ENCODE measurements at regions not wholly inside any gene's neighbourhood (a gene's known extent, or its start where the extent isn't known, plus 50 kb on each side); places are given as distances from the start of the nearest gene placed in this dataset.

DNA sequence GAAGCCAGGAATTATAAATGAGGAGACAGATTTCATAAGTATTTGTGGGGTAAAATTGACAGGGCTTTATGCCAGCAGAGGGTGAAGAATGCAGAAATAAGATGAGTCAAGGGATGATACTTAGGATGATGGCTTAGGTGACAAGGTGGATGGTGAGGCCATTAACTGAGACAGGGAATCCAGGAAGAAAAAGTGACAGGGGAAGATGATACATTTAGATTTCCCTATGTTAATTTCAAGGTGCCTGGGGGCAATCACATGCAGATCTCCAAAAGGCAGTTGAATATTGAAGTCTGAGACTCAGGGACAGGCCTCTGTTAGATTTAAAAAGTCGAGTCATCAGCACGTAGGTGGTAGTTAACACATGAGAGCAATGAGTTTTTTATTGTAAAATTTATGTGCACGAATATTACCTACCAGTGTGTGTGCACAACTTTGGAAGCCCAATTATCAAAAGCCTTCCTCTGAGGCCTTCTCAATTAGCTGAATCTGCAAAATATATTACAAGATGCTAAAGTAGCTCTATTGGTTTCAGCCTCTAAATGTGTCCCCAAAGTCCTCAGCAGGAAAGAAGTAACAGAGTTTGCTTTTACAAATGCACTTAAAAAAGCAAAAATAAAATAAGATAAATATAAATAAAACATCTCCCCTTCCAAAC lies 67.9 kb upstream of the CHL1 start:
- no peak overlapping the region for H3K27ac ChIP-seq (ENCODE audit: low read depth in 1 of 2, low read length in 2 of 2)
- H3K4me3 ChIP-seq (replicated peaks in 1 of 3; ENCODE audit: low read depth in 2 of 3, low read length in 3 of 3), result no peak overlapping the region
- H3K36me3 Mint-ChIP-seq, result no peaks in the 10 kb centered on the region
- intact Hi-C loops (cut with micrococcal nuclease), result no loop called here
- H3K27ac Mint-ChIP-seq, result no peak overlapping the region
- H3K79me2 ChIP-seq (ENCODE audit: insufficient read depth, low read length), result no peaks in the 10 kb centered on the region
- H3K9me3 Mint-ChIP-seq, result peaks cover 2 to 19% (median 4%) of the 10 kb centered on the region in 7 donors
- DNase-seq, result no peak
- no peaks in the 10 kb centered on the region for H3K36me3 ChIP-seq (replicated peaks in 1 of 2; ENCODE audit: control insufficient read depth in 1 of 2, insufficient read depth in 2 of 2, low read length in 2 of 2)
- H3K27me3 Mint-ChIP-seq (ENCODE audit: low read depth in 3 of 3), result no peaks in the 10 kb centered on the region
- TF ChIP-seq, protein P1, sequence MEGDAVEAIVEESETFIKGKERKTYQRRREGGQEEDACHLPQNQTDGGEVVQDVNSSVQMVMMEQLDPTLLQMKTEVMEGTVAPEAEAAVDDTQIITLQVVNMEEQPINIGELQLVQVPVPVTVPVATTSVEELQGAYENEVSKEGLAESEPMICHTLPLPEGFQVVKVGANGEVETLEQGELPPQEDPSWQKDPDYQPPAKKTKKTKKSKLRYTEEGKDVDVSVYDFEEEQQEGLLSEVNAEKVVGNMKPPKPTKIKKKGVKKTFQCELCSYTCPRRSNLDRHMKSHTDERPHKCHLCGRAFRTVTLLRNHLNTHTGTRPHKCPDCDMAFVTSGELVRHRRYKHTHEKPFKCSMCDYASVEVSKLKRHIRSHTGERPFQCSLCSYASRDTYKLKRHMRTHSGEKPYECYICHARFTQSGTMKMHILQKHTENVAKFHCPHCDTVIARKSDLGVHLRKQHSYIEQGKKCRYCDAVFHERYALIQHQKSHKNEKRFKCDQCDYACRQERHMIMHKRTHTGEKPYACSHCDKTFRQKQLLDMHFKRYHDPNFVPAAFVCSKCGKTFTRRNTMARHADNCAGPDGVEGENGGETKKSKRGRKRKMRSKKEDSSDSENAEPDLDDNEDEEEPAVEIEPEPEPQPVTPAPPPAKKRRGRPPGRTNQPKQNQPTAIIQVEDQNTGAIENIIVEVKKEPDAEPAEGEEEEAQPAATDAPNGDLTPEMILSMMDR (IDR thresholded peaks at IDR 0.05), result no peak
- H3K9me3 ChIP-seq (replicated peaks in 1 of 2; ENCODE audit: control insufficient read depth in 1 of 2, insufficient read depth in 1 of 2, low read length in 2 of 2), result no peaks in the 10 kb centered on the region
- WGBS (ENCODE audit: insufficient coverage), result no CpG with 5 or more reads among the region's 3 CpGs
- no peaks in the 10 kb centered on the region for H3K4me1 ChIP-seq (ENCODE audit: control insufficient read depth in 1 of 2, insufficient read depth in 2 of 2, low read length in 2 of 2)
- no peak overlapping the region for H3K4me3 Mint-ChIP-seq
- no peak overlapping the region for H3K4me2 ChIP-seq (replicated peaks; ENCODE audit: extremely low read depth, low read length, poor library complexity, severe bottlenecking)
- no peaks in the 10 kb centered on the region for H3K27me3 ChIP-seq (ENCODE audit: control insufficient read depth in 2 of 2, insufficient read depth in 2 of 2, low read length in 2 of 2)
- no peaks in the 10 kb centered on the region for H4K20me1 ChIP-seq (ENCODE audit: insufficient read depth, low read length)
- H3K4me1 Mint-ChIP-seq, result no peaks in the 10 kb centered on the region
- no peak overlapping the region for H3K9ac ChIP-seq (ENCODE audit: insufficient read depth, low read length, poor library complexity, severe bottlenecking)
- H2AFZ ChIP-seq (ENCODE audit: insufficient read depth, low read depth, low read length, poor library complexity, severe bottlenecking), result no peak overlapping the region

GRCh38 chr3:131151-131888 lies 65.2 kb upstream of the CHL1 start:
- H3K27me3 Mint-ChIP-seq (ENCODE audit: low read depth in 3 of 3), result no peaks in the 10 kb centered on the region
- Histone ChIP-seq H4K20me1 (ENCODE audit: insufficient read depth, low read length) (no peaks in the 10 kb centered on the region), H3K9me3 (replicated peaks in 1 of 2; ENCODE audit: control insufficient read depth in 1 of 2, insufficient read depth in 1 of 2, low read length in 2 of 2) (no peaks in the 10 kb centered on the region), H3K36me3 (replicated peaks in 1 of 2; ENCODE audit: control insufficient read depth in 1 of 2, insufficient read depth in 2 of 2, low read length in 2 of 2) (no peaks in the 10 kb centered on the region), H2AFZ (ENCODE audit: insufficient read depth, low read depth, low read length, poor library complexity, severe bottlenecking) (no peak overlapping the region), H3K4me3 (replicated peaks in 1 of 3; ENCODE audit: low read depth in 2 of 3, low read length in 3 of 3) (no peak overlapping the region), H3K4me2 (replicated peaks; ENCODE audit: extremely low read depth, low read length, poor library complexity, severe bottlenecking) (no peak overlapping the region), H3K4me1 (ENCODE audit: control insufficient read depth in 1 of 2, insufficient read depth in 2 of 2, low read length in 2 of 2) (no peaks in the 10 kb centered on the region), H3K79me2 (ENCODE audit: insufficient read depth, low read length) (no peaks in the 10 kb centered on the region), H3K27ac (ENCODE audit: low read depth in 1 of 2, low read length in 2 of 2) (no peak overlapping the region), H3K27me3 (ENCODE audit: control insufficient read depth in 2 of 2, insufficient read depth in 2 of 2, low read length in 2 of 2) (no peaks in the 10 kb centered on the region), H3K9ac (ENCODE audit: insufficient read depth, low read length, poor library complexity, severe bottlenecking) (no peak overlapping the region)
- TF ChIP-seq, protein P1 (IDR thresholded peaks at IDR 0.05), result no peak
- intact Hi-C loops (cut with micrococcal nuclease), result no loop called here
- 100% methylated on average over 3 of the region's 5 CpGs for WGBS (ENCODE audit: insufficient coverage)
- H3K9me3 Mint-ChIP-seq, result peaks cover 2 to 16% (median 5%) of the 10 kb centered on the region in 7 donors
- H3K4me3 Mint-ChIP-seq, result no peak overlapping the region
- H3K27ac Mint-ChIP-seq, result no peak overlapping the region
- DNase-seq, result no peak
- H3K36me3 Mint-ChIP-seq, result no peaks in the 10 kb centered on the region
- H3K4me1 Mint-ChIP-seq, result no peaks in the 10 kb centered on the region
